ENCODE measurements at regions not wholly inside any gene's neighbourhood (a gene's known extent, or its start where the extent isn't known, plus 50 kb on each side); places are given as distances from the start of the nearest gene placed in this dataset.

GRCh38 chr18:31230495-31230894, 67.8 kb upstream of the DSC1 start:
- intact Hi-C loops (cut with DNase I; ENCODE audit: low total_unique reads): no loop called here
- no peaks in the 10 kb centered on the region for H3K36me3 ChIP-seq (ENCODE audit: low read depth, missing control alignments)
- no peak overlapping the region for H3K27ac ChIP-seq
- WGBS, 2 donors: 33 to 61% methylated on average over 3 of the region's 3 CpGs
- no peaks in the 10 kb centered on the region for H3K9me3 ChIP-seq
- H3K4me1 ChIP-seq: no peaks in the 10 kb centered on the region
- DNase-seq: no peak
- TF ChIP-seq, protein P1, sequence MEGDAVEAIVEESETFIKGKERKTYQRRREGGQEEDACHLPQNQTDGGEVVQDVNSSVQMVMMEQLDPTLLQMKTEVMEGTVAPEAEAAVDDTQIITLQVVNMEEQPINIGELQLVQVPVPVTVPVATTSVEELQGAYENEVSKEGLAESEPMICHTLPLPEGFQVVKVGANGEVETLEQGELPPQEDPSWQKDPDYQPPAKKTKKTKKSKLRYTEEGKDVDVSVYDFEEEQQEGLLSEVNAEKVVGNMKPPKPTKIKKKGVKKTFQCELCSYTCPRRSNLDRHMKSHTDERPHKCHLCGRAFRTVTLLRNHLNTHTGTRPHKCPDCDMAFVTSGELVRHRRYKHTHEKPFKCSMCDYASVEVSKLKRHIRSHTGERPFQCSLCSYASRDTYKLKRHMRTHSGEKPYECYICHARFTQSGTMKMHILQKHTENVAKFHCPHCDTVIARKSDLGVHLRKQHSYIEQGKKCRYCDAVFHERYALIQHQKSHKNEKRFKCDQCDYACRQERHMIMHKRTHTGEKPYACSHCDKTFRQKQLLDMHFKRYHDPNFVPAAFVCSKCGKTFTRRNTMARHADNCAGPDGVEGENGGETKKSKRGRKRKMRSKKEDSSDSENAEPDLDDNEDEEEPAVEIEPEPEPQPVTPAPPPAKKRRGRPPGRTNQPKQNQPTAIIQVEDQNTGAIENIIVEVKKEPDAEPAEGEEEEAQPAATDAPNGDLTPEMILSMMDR (IDR thresholded peaks at IDR 0.05): no peak
- TF ChIP-seq POLR2A (IDR thresholded peaks at IDR 0.05): no peak
- no peaks in the 10 kb centered on the region for H3K27me3 ChIP-seq
- H3K4me3 ChIP-seq: no peak overlapping the region

GRCh38 chr18:31232013-31232412, 69.4 kb upstream of the DSC1 start:
- no peaks in the 10 kb centered on the region for H3K27me3 ChIP-seq
- TF ChIP-seq, protein P1 (IDR thresholded peaks at IDR 0.05): no peak
- no peak for TF ChIP-seq POLR2A (IDR thresholded peaks at IDR 0.05)
- no peaks in the 10 kb centered on the region for H3K4me1 ChIP-seq
- H3K9me3 ChIP-seq: no peaks in the 10 kb centered on the region
- DNase-seq: no peak
- H3K4me3 ChIP-seq: no peak overlapping the region
- 67 to 78% methylated on average over 5 of the region's 5 CpGs for WGBS, 2 donors
- intact Hi-C loops (cut with DNase I; ENCODE audit: low total_unique reads): no loop called here
- no peaks in the 10 kb centered on the region for H3K36me3 ChIP-seq (ENCODE audit: low read depth, missing control alignments)
- no peak overlapping the region for H3K27ac ChIP-seq

DNA sequence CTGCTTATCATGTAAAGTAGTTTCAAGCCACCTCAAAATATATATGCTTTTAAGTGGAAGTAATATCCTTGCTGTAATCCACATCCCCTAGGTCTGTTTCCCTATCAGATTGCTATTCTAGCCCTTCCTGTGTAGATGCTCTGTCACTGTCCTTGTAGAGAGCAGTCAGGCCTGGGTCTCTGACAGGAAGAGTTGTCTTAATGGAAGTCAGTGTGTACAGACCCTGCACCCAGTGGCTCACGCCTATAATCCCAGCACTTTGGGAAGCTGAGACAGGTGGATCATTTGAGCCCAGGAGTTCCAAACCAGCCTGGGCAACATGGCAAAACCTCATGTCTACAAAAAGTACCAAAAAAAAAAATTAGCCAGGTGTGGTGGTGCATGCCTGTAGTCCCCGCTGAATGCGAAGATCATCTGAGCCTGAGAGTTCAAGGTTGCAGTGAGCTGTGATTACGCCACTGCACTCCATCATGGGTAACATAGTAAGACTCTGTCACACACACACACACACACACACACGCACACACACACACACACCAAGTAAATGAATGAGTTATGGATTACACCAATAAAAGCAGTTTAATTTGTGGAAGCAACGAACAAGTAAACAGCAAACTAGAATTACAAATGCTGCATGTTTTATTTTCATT, 70.2 kb upstream of the DSC1 start:
- Histone ChIP-seq H3K4me1 (no peaks in the 10 kb centered on the region), H3K4me3 (no peak overlapping the region), H3K36me3 (ENCODE audit: low read depth, missing control alignments) (no peaks in the 10 kb centered on the region), H3K27ac (no peak overlapping the region), H3K27me3 (no peaks in the 10 kb centered on the region), H3K9me3 (no peaks in the 10 kb centered on the region)
- 90 to 92% methylated on average over 6 of the region's 6 CpGs for WGBS, 2 donors
- DNase-seq: no peak
- TF ChIP-seq, protein P1 (IDR thresholded peaks at IDR 0.05): no peak
- TF ChIP-seq POLR2A (IDR thresholded peaks at IDR 0.05): no peak
- intact Hi-C loops (cut with DNase I; ENCODE audit: low total_unique reads): no loop called here

GRCh38 chr18:31233621-31234275, 71.1 kb upstream of the DSC1 start:
- intact Hi-C loops (cut with DNase I; ENCODE audit: low total_unique reads): no loop called here
- Histone ChIP-seq H3K4me1 (no peaks in the 10 kb centered on the region), H3K27ac (no peak overlapping the region), H3K27me3 (no peaks in the 10 kb centered on the region), H3K4me3 (no peak overlapping the region), H3K9me3 (no peaks in the 10 kb centered on the region), H3K36me3 (ENCODE audit: low read depth, missing control alignments) (no peaks in the 10 kb centered on the region)
- DNase-seq: no peak
- TF ChIP-seq, protein P1 (IDR thresholded peaks at IDR 0.05): no peak
- WGBS, 2 donors: 37 to 50% methylated on average over 3 of the region's 3 CpGs

DNA sequence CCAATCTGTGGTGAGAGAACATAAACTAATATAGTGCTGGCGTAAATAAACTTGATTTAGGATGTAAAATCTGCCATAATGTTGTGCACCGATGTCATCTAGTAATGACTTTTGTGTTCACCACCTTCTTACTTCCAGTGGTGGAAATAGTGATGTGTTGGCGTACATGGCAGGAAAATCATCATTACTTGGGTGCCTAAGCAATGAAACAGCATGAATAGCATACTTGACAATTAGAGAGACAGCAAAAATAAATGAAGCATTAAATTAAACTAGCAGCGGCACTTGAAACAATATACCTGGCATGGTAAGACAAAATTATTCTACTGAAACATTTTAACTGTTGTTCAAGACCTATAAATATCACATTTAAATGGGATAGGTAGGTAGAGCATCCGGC, 73.2 kb upstream of the DSC1 start:
- Histone ChIP-seq H3K27ac (no peak overlapping the region), H3K27me3 (no peaks in the 10 kb centered on the region), H3K4me1 (no peaks in the 10 kb centered on the region), H3K9me3 (no peaks in the 10 kb centered on the region), H3K4me3 (no peak overlapping the region), H3K36me3 (ENCODE audit: low read depth, missing control alignments) (no peaks in the 10 kb centered on the region)
- intact Hi-C loops (cut with DNase I; ENCODE audit: low total_unique reads): no loop called here
- no peak for TF ChIP-seq POLR2A (IDR thresholded peaks at IDR 0.05)
- TF ChIP-seq, protein P1 (IDR thresholded peaks at IDR 0.05): no peak
- 88 to 94% methylated on average over 5 of the region's 5 CpGs for WGBS, 2 donors
- DNase-seq: no peak

Data from testis (tissue), 2 donors.